Neural progenitor cell (in vitro differentiated cells): ENCODE measurements at regions not wholly inside any gene's neighbourhood (a gene's known extent, or its start where the extent isn't known, plus 50 kb on each side); places are given as distances from the start of the nearest gene placed in this dataset.

Source experiments
- DNase-seq: peaks from one replicate; pipeline ENCODE4 v3.0.0-alpha.2; 2016; ENCODE audit warnings: low spot score
- H2AFZ ChIP-seq: fragments of 200-600 bp; sonication (generic); replicated peaks from 2 replicates; pipeline ENCODE4 v1.6.1; 2016; ENCODE audit warnings: antibody characterized with exemption
- H3F3A ChIP-seq: fragments of 200-600 bp; sonication (generic); 2 replicates; pipeline ENCODE4 v1.6.1; 2016; ENCODE audit warnings: antibody characterized with exemption, low read depth
- H3K27ac ChIP-seq: fragments of 200-600 bp; sonication (generic); 2 replicates; pipeline ENCODE4 v1.5.1; 2016; ENCODE audit warnings: mild to moderate bottlenecking
- H3K27me3 ChIP-seq: fragments of 200-600 bp; sonication (generic); 2 replicates; pipeline ENCODE4 v1.6.1; 2016; ENCODE audit warnings: mild to moderate bottlenecking, moderate library complexity
- H3K36me3 ChIP-seq: fragments of 200-600 bp; sonication (generic); 2 replicates; pipeline ENCODE4 v1.5.1; 2016
- H3K4me1 ChIP-seq: fragments of 200-600 bp; sonication (generic); 2 replicates; pipeline ENCODE4 v1.6.1; 2016; ENCODE audit warnings: mixed run types
- H3K4me2 ChIP-seq: fragments of 200-600 bp; sonication (generic); 2 replicates; pipeline ENCODE4 v1.6.1; 2016
- H3K4me3 ChIP-seq: fragments of 200-600 bp; sonication (generic); 2 replicates; pipeline ENCODE4 v1.5.1; 2016
- H3K79me2 ChIP-seq: fragments of 200-600 bp; sonication (generic); 2 replicates; pipeline ENCODE4 v1.6.1; 2016; ENCODE audit warnings: low read depth
- H3K9ac ChIP-seq: fragments of 200-600 bp; sonication (generic); 2 replicates; pipeline ENCODE4 v1.6.1; 2016
- H3K9me3 ChIP-seq: fragments of 200-600 bp; sonication (generic); 2 replicates; pipeline ENCODE4 v1.5.1; 2016; ENCODE audit warnings: low read depth
- H4K20me1 ChIP-seq: fragments of 200-600 bp; sonication (generic); 2 replicates; pipeline ENCODE4 v1.6.1; 2016; ENCODE audit warnings: low read depth
- H3K27ac Mint-ChIP-seq: 3 replicates; pipeline ENCODE4 v1.8.0; 2021; ENCODE audit warnings: mixed read lengths
- H3K27me3 Mint-ChIP-seq: 2 replicates; pipeline ENCODE4 v1.8.0; 2022; ENCODE audit warnings: low read depth, mild to moderate bottlenecking, inconsistent platforms, moderate library complexity, mixed read lengths; ENCODE audit not compliant: insufficient read depth
- H3K36me3 Mint-ChIP-seq: 3 replicates; pipeline ENCODE4 v1.8.0; 2021; ENCODE audit warnings: mixed read lengths
- H3K4me1 Mint-ChIP-seq: 3 replicates; pipeline ENCODE4 v1.8.0; 2021; ENCODE audit warnings: mixed read lengths
- H3K4me3 Mint-ChIP-seq: 3 replicates; pipeline ENCODE4 v1.8.0; 2021; ENCODE audit warnings: mild to moderate bottlenecking, moderate library complexity, mixed read lengths
- H3K9me3 Mint-ChIP-seq: 3 replicates; pipeline ENCODE4 v1.8.0; 2020; ENCODE audit warnings: mixed read lengths
- CTCF ChIP-seq: fragments of 200-600 bp; sonication (generic); IDR thresholded peaks from 2 replicates; pipeline ENCODE4 v1.5.1; 2017; ENCODE audit warnings: antibody characterized with exemption, mild to moderate bottlenecking
- EZH2 ChIP-seq: fragments of 200-600 bp; sonication (generic); IDR thresholded peaks from 2 replicates; pipeline ENCODE4 v1.6.1; 2017; ENCODE audit warnings: antibody characterized with exemption, mild to moderate bottlenecking, moderate library complexity
- EZH2phosphoT487 ChIP-seq: fragments of 200-600 bp; sonication (generic); IDR thresholded peaks from 2 replicates; pipeline ENCODE4 v1.6.1; 2017; ENCODE audit warnings: antibody characterized with exemption

GRCh38 chr14:101215927-101216326 lies 312.4 kb upstream of the RTL1 start:
- TF ChIP-seq EZH2phosphoT487 (no peak), CTCF (no peak), EZH2 (no peak)
- Histone ChIP-seq H3K4me2 (no peak overlapping the region), H3K4me1 (no peaks in the 10 kb centered on the region), H3K9me3 (no peaks in the 10 kb centered on the region), H4K20me1 (no peaks in the 10 kb centered on the region), H3K9ac (no peak overlapping the region), H3K79me2 (no peaks in the 10 kb centered on the region), H3K27ac (no peak overlapping the region), H3F3A (no peaks in the 10 kb centered on the region), H3K27me3 (no peaks in the 10 kb centered on the region), H2AFZ (no peak overlapping the region), H3K36me3 (no peaks in the 10 kb centered on the region), H3K4me3 (no peak overlapping the region)
- H3K9me3 Mint-ChIP-seq: peaks cover 35% of the 10 kb centered on the region
- peaks cover 7% of the 10 kb centered on the region for H3K27me3 Mint-ChIP-seq
- H3K27ac Mint-ChIP-seq: peak overlapping the region; percentile 94
- H3K4me1 Mint-ChIP-seq: peaks cover 11% of the 10 kb centered on the region
- H3K4me3 Mint-ChIP-seq: no peak overlapping the region
- H3K36me3 Mint-ChIP-seq: peaks cover 3% of the 10 kb centered on the region
- DNase-seq: peak; percentile 0

- H3K27ac Mint-ChIP-seq: no peak overlapping the region
- Histone ChIP-seq H3K36me3 (no peaks in the 10 kb centered on the region), H3K79me2 (no peaks in the 10 kb centered on the region), H3F3A (no peaks in the 10 kb centered on the region), H3K27ac (no peak overlapping the region), H3K4me3 (no peak overlapping the region), H3K4me1 (no peaks in the 10 kb centered on the region), H2AFZ (no peak overlapping the region), H3K9me3 (no peaks in the 10 kb centered on the region), H3K9ac (no peak overlapping the region), H4K20me1 (no peaks in the 10 kb centered on the region), H3K4me2 (no peak overlapping the region), H3K27me3 (no peaks in the 10 kb centered on the region)
- peaks cover 3% of the 10 kb centered on the region for H3K36me3 Mint-ChIP-seq
- H3K4me1 Mint-ChIP-seq: peaks cover 14% of the 10 kb centered on the region
- H3K27me3 Mint-ChIP-seq: peaks cover 7% of the 10 kb centered on the region
- H3K4me3 Mint-ChIP-seq: no peak overlapping the region
- H3K9me3 Mint-ChIP-seq: peaks cover 35% of the 10 kb centered on the region
- TF ChIP-seq EZH2 (no peak), EZH2phosphoT487 (no peak), CTCF (no peak)
- DNase-seq: no peak
Observed at GRCh38 chr14:101216366-101217079, 313.0 kb upstream of the RTL1 start.

GRCh38 chr14:101217080-101217463 lies 313.6 kb upstream of the RTL1 start:
- H3K27me3 ChIP-seq: no peaks in the 10 kb centered on the region
- DNase-seq: no peak
- H3K9ac ChIP-seq: no peak overlapping the region
- H3K4me2 ChIP-seq: no peak overlapping the region
- Mint-ChIP-seq H3K9me3 (peaks cover 35% of the 10 kb centered on the region), H3K4me3 (no peak overlapping the region), H3K4me1 (peaks cover 18% of the 10 kb centered on the region), H3K27ac (no peak overlapping the region), H3K36me3 (peaks cover 3% of the 10 kb centered on the region), H3K27me3 (peaks cover 7% of the 10 kb centered on the region)
- no peak for TF ChIP-seq CTCF
- no peak for TF ChIP-seq EZH2
- no peak for TF ChIP-seq EZH2phosphoT487
- no peaks in the 10 kb centered on the region for H3K36me3 ChIP-seq
- no peaks in the 10 kb centered on the region for H4K20me1 ChIP-seq
- no peak overlapping the region for H3K4me3 ChIP-seq
- H3K4me1 ChIP-seq: peaks cover 2% of the 10 kb centered on the region
- H2AFZ ChIP-seq: no peak overlapping the region
- H3F3A ChIP-seq: peaks cover 3% of the 10 kb centered on the region
- no peaks in the 10 kb centered on the region for H3K79me2 ChIP-seq
- H3K9me3 ChIP-seq: no peaks in the 10 kb centered on the region
- no peak overlapping the region for H3K27ac ChIP-seq
